ENCODE measurements at regions not wholly inside any gene's neighbourhood (a gene's known extent, or its start where the extent isn't known, plus 50 kb on each side); places are given as distances from the start of the nearest gene placed in this dataset.

GRCh38 chr13:50522506-50522905 is 321.0 kb downstream of the DLEU7 start:
- DNase-seq (ENCODE audit: low read depth) = no peak
- in situ Hi-C loops (cut with HindIII; ENCODE audit: low sequenced_read_pairs) = no loop called here
- no peak for TF ChIP-seq CTCF (IDR thresholded peaks at IDR 0.05; ENCODE audit: low read depth, low read length, missing control alignments)
- H3K4me3 ChIP-seq (ENCODE audit: low read depth, low read length) = no peak overlapping the region

- no peak for TF ChIP-seq CTCF (IDR thresholded peaks at IDR 0.05; ENCODE audit: low read depth, low read length, missing control alignments)
- in situ Hi-C loops (cut with HindIII; ENCODE audit: low sequenced_read_pairs) = no loop called here
- H3K4me3 ChIP-seq (ENCODE audit: low read depth, low read length) = no peak overlapping the region
- no peak for DNase-seq (ENCODE audit: low read depth)
These were observed 320.2 kb downstream of the DLEU7 start for GRCh38 chr13:50523307-50523706.

GRCh38 chr13:50524560-50524959 is 318.9 kb downstream of the DLEU7 start:
- in situ Hi-C loops (cut with HindIII; ENCODE audit: low sequenced_read_pairs) = no loop called here
- H3K4me3 ChIP-seq (ENCODE audit: low read depth, low read length) = no peak overlapping the region
- no peak for DNase-seq (ENCODE audit: low read depth)
- no peak for TF ChIP-seq CTCF (IDR thresholded peaks at IDR 0.05; ENCODE audit: low read depth, low read length, missing control alignments)

GRCh38 chr13:50526661-50527071 is 316.8 kb downstream of the DLEU7 start:
- no peak for DNase-seq (ENCODE audit: low read depth)
- no peak for TF ChIP-seq CTCF (IDR thresholded peaks at IDR 0.05; ENCODE audit: low read depth, low read length, missing control alignments)
- H3K4me3 ChIP-seq (ENCODE audit: low read depth, low read length) = no peak overlapping the region
- in situ Hi-C loops (cut with HindIII; ENCODE audit: low sequenced_read_pairs) = no loop called here

- in situ Hi-C loops (cut with HindIII; ENCODE audit: low sequenced_read_pairs) = no loop called here
- no peak overlapping the region for H3K4me3 ChIP-seq (ENCODE audit: low read depth, low read length)
- DNase-seq (ENCODE audit: low read depth) = no peak
- no peak for TF ChIP-seq CTCF (IDR thresholded peaks at IDR 0.05; ENCODE audit: low read depth, low read length, missing control alignments)
These were observed 316.3 kb downstream of the DLEU7 start for GRCh38 chr13:50527188-50527587.

- in situ Hi-C loops (cut with HindIII; ENCODE audit: low sequenced_read_pairs) = no loop called here
- no peak for TF ChIP-seq CTCF (IDR thresholded peaks at IDR 0.05; ENCODE audit: low read depth, low read length, missing control alignments)
- DNase-seq (ENCODE audit: low read depth) = no peak
- H3K4me3 ChIP-seq (ENCODE audit: low read depth, low read length) = no peak overlapping the region
These were observed 315.6 kb downstream of the DLEU7 start for GRCh38 chr13:50527612-50528509.

Data from astrocyte of the cerebellum (primary cell).